ENCODE measurements at regions not wholly inside any gene's neighbourhood (a gene's known extent, or its start where the extent isn't known, plus 50 kb on each side); places are given as distances from the start of the nearest gene placed in this dataset.

- no peaks in the 10 kb centered on the region for H3K36me3 ChIP-seq
- H3K9ac ChIP-seq, result peak overlapping the region in 4 of 11 experiments; percentile 13 to 39 (median 30); a peak in 2 of 22 replicates
- no peaks in the 10 kb centered on the region for H4K20me1 ChIP-seq
- H3K4me3 ChIP-seq, result no peak overlapping the region
- no peaks in the 10 kb centered on the region for H3K27me3 ChIP-seq
- peak overlapping the region in 9 of 11 experiments; percentile 41 to 68 (median 51); a peak in 13 of 22 replicates for H3K27ac ChIP-seq
- TF ChIP-seq Cebpa-rat (IDR thresholded peaks at IDR 0.05), result no peak
- peaks cover 0 to 8% (median 0%) of the 10 kb centered on the region in 11 experiments; a peak in 4 of 22 replicates for H3K9me3 ChIP-seq (replicated peaks in 1 of 11)
- peak overlapping the region; percentile 51 to 78 (median 61) for H3K4me2 ChIP-seq
- H3K4me1 ChIP-seq, result peaks cover 21 to 47% (median 34%) of the 10 kb centered on the region in 10 experiments
Observed at GRCh38 chr13:22235950-22236290, 565.0 kb downstream of the FGF9 start.

GRCh38 chr13:22238269-22238668, 567.4 kb downstream of the FGF9 start:
- no peaks in the 10 kb centered on the region for H3K36me3 ChIP-seq

GRCh38 chr13:22240716-22241115, 569.8 kb downstream of the FGF9 start:
- peak overlapping the region in 6 of 11 experiments; percentile 0 to 48 (median 30); a peak in 6 of 22 replicates for H3K4me2 ChIP-seq

More at GRCh38 chr13:22238269-22238668, 567.4 kb downstream of the FGF9 start:
- peaks cover 0 to 10% (median 0%) of the 10 kb centered on the region in 11 experiments; a peak in 4 of 22 replicates for H3K9me3 ChIP-seq (replicated peaks in 1 of 11)
- H3K4me2 ChIP-seq, result no peak overlapping the region
- no peak for TF ChIP-seq Cebpa-rat (IDR thresholded peaks at IDR 0.05)
- no peak overlapping the region for H3K27ac ChIP-seq
- H3K4me3 ChIP-seq, result no peak overlapping the region
- no peak overlapping the region for H3K9ac ChIP-seq
- peaks cover 21 to 33% (median 27%) of the 10 kb centered on the region in 10 experiments for H3K4me1 ChIP-seq
- H3K27me3 ChIP-seq, result no peaks in the 10 kb centered on the region
- no peaks in the 10 kb centered on the region for H4K20me1 ChIP-seq

GRCh38 chr13:22243469-22244163, 572.7 kb downstream of the FGF9 start:
- H3K27me3 ChIP-seq, result no peaks in the 10 kb centered on the region
- no peaks in the 10 kb centered on the region for H4K20me1 ChIP-seq
- no peak overlapping the region for H3K27ac ChIP-seq
- H3K9ac ChIP-seq, result no peak overlapping the region
- no peaks in the 10 kb centered on the region for H3K36me3 ChIP-seq
- no peak overlapping the region for H3K4me3 ChIP-seq
- peaks cover 0 to 12% (median 5%) of the 10 kb centered on the region in 10 experiments; a peak in 7 of 20 replicates for H3K4me1 ChIP-seq
- peaks cover 0 to 48% (median 22%) of the 10 kb centered on the region in 11 experiments; a peak in 15 of 22 replicates for H3K9me3 ChIP-seq (replicated peaks in 1 of 11)
- TF ChIP-seq Cebpa-rat (IDR thresholded peaks at IDR 0.05), result no peak
- peak overlapping the region in 3 of 11 experiments; percentile 14 to 31 (median 21); a peak in 4 of 22 replicates for H3K4me2 ChIP-seq

More at GRCh38 chr13:22240716-22241115, 569.8 kb downstream of the FGF9 start:
- Histone ChIP-seq H4K20me1 (no peaks in the 10 kb centered on the region), H3K4me1 (peaks cover 4 to 19% (median 11%) of the 10 kb centered on the region in 10 experiments), H3K9me3 (replicated peaks in 1 of 11) (peaks cover 0 to 22% (median 13%) of the 10 kb centered on the region in 11 experiments; a peak in 10 of 22 replicates), H3K4me3 (no peak overlapping the region), H3K27me3 (no peaks in the 10 kb centered on the region), H3K27ac (no peak overlapping the region), H3K36me3 (no peaks in the 10 kb centered on the region), H3K9ac (no peak overlapping the region)
- TF ChIP-seq Cebpa-rat (IDR thresholded peaks at IDR 0.05), result no peak

- H4K20me1 ChIP-seq, result no peaks in the 10 kb centered on the region
- H3K36me3 ChIP-seq, result no peaks in the 10 kb centered on the region
- H3K27ac ChIP-seq, result no peak overlapping the region
- no peaks in the 10 kb centered on the region for H3K27me3 ChIP-seq
- no peak for TF ChIP-seq Cebpa-rat (IDR thresholded peaks at IDR 0.05)
- H3K4me3 ChIP-seq, result no peak overlapping the region
- no peak overlapping the region for H3K4me2 ChIP-seq
- no peak overlapping the region for H3K9ac ChIP-seq
- H3K9me3 ChIP-seq (replicated peaks in 1 of 11), result peaks cover 9 to 36% (median 21%) of the 10 kb centered on the region in 11 experiments; a peak in 21 of 22 replicates
- H3K4me1 ChIP-seq, result no peaks in the 10 kb centered on the region
Observed at GRCh38 chr13:22252281-22252830, 581.5 kb downstream of the FGF9 start.

GRCh38 chr13:22253107-22253506, 582.2 kb downstream of the FGF9 start:
- Histone ChIP-seq H3K27me3 (no peaks in the 10 kb centered on the region), H3K4me2 (no peak overlapping the region), H3K9me3 (replicated peaks in 1 of 11) (peaks cover 9 to 36% (median 21%) of the 10 kb centered on the region in 11 experiments; a peak in 21 of 22 replicates), H3K4me1 (no peaks in the 10 kb centered on the region), H3K27ac (no peak overlapping the region), H3K9ac (no peak overlapping the region), H4K20me1 (no peaks in the 10 kb centered on the region), H3K36me3 (no peaks in the 10 kb centered on the region), H3K4me3 (no peak overlapping the region)
- TF ChIP-seq Cebpa-rat (IDR thresholded peaks at IDR 0.05), result no peak

GRCh38 chr13:22256111-22256639, 585.3 kb downstream of the FGF9 start:
- H3K27ac ChIP-seq, result no peak overlapping the region
- no peak overlapping the region for H3K9ac ChIP-seq
- no peak overlapping the region for H3K4me3 ChIP-seq
- no peaks in the 10 kb centered on the region for H3K4me1 ChIP-seq
- H4K20me1 ChIP-seq, result no peaks in the 10 kb centered on the region
- no peaks in the 10 kb centered on the region for H3K36me3 ChIP-seq
- H3K27me3 ChIP-seq, result no peaks in the 10 kb centered on the region
- peaks cover 0 to 48% (median 29%) of the 10 kb centered on the region in 11 experiments; a peak in 17 of 22 replicates for H3K9me3 ChIP-seq (replicated peaks in 1 of 11)
- no peak overlapping the region for H3K4me2 ChIP-seq
- no peak for TF ChIP-seq Cebpa-rat (IDR thresholded peaks at IDR 0.05)

- peak overlapping the region in 1 of 11 experiments; percentile 17; a peak in 1 of 22 replicates for H3K27ac ChIP-seq
- TF ChIP-seq Cebpa-rat (IDR thresholded peaks at IDR 0.05), result no peak
- no peaks in the 10 kb centered on the region for H3K27me3 ChIP-seq
- H3K9ac ChIP-seq, result no peak overlapping the region
- H3K4me3 ChIP-seq, result no peak overlapping the region
- peaks cover 0 to 45% (median 20%) of the 10 kb centered on the region in 11 experiments; a peak in 14 of 22 replicates for H3K9me3 ChIP-seq (replicated peaks in 1 of 11)
- peaks cover 0 to 18% (median 12%) of the 10 kb centered on the region in 10 experiments; a peak in 13 of 20 replicates for H3K4me1 ChIP-seq
- peak overlapping the region in 9 of 11 experiments; percentile 4 to 35 (median 27); a peak in 7 of 22 replicates for H3K4me2 ChIP-seq
- no peaks in the 10 kb centered on the region for H3K36me3 ChIP-seq
- H4K20me1 ChIP-seq, result no peaks in the 10 kb centered on the region
Observed at GRCh38 chr13:22262001-22262885, 591.4 kb downstream of the FGF9 start.

Data from BLaER1 treated with 17β-estradiol and CSF1 and Interleukin-3, amounts not matched to agents 10 nM and 100 nM (cell line).